DMS114 treated with DMSO at 0.1 percent for 48 hours (cell line): ENCODE measurements at regions not wholly inside any gene's neighbourhood (a gene's known extent, or its start where the extent isn't known, plus 50 kb on each side); places are given as distances from the start of the nearest gene placed in this dataset.

ENCODE experiments used
- DNase-seq: peaks from one replicate; lab custom pipeline; 2025; ENCODE audit not compliant: unreplicated experiment; lab: John Stamatoyannopoulos, UW

DNA sequence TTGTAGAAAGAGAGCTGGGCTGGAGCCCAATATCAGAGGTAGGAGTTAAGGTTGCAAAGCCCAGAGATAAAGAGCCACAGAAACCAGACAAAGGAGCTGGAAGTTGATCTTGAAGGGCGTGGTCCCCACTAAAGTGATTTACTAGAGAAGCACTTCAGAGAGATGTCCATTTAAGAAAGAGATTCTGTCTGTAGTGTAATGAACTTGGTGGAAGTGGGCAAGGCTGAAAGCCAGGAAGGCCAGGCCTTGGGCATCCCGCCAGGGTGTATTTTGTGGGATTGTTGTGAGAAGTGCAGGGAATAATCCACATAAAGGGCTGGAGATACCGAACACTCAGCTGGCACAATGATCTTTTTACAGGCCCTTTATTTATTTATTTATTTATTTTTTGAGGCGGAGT is 1398.8 kb downstream of the TBC1D22A start:
- DNase-seq, result no peak

GRCh38 chr22:48157676-48158075 is 1395.2 kb downstream of the TBC1D22A start:
- no peak for DNase-seq

GRCh38 chr22:48156603-48157355 is 1394.3 kb downstream of the TBC1D22A start:
- no peak for DNase-seq

DNA sequence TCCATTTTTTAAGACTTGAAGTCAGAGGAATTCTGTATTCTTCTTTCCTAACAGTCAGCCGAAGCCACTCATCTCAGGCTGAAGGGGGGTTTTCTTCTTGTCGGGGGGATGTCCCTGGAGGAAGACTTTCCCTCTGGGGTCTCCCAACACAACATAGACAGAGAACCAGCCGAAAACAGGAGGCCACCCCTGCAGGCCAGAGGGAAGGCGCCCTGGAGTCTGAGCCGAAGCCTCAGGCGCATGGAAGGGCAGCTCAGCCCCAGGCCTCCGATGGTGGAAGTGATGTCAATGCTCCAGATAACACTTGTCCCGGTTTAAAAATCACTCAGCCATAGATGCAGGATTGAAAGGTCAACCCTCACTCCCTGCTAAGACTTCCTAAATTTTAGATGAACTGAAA is 1393.0 kb downstream of the TBC1D22A start:
- DNase-seq, result no peak

- no peak for DNase-seq
These were observed 1392.4 kb downstream of the TBC1D22A start for GRCh38 chr22:48154943-48155240.

- DNase-seq, result no peak
These were observed 1391.9 kb downstream of the TBC1D22A start for GRCh38 chr22:48154169-48154942.

GRCh38 chr22:48153726-48154125 is 1391.3 kb downstream of the TBC1D22A start:
- DNase-seq, result no peak

GRCh38 chr22:48152916-48153315 is 1390.5 kb downstream of the TBC1D22A start:
- DNase-seq, result no peak

DNA sequence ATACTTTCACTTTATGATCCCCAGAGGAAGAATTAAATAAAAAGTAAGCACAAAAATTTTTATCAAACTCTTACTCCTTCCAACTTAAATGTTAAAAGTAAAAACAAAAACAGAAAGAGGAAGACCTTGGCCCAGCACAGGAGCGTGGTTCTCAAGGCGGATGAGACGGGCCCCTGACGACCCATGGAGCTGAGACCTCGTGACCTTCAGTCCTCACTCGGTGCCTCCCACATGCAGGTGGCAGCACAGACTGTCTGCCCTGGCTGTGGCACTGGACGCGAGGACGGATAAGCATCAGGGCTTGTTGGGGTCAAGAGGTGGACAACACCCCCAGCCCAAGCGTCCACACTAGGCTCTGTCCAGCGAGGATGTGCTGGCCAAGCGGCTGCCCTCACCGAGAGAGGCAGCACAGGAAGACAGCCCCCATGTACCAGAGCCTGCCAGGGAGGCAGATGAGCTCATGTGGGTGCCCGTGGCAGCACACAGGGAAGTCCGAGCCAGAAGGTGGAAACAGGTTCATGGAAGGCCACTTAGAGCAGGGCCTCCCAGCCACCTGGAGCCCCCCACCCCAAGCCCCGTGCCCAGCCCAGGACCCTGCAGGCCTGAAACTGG is 1389.8 kb downstream of the TBC1D22A start:
- DNase-seq, result no peak

DNA sequence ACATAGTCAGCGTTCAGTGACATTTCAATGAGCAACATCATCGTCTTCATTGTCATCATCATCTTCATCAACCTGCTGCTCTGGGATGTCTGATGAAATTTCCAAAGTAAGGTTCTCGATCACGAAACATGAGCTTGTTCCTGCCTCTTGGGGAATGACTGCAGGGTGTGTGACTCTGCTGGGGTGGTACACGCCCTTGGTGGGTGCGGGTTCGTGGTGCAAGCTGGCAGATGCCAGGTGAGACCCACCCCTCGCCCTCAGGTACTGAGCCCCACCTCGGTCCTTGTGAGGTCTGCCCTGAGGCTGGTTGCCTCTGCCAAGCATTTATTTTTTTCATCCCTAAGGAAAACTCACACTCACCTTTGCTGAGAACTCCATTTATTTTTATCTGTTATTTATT is 1389.2 kb downstream of the TBC1D22A start:
- DNase-seq, result no peak

GRCh38 chr22:48147831-48148230 is 1385.4 kb downstream of the TBC1D22A start:
- no peak for DNase-seq

DNA sequence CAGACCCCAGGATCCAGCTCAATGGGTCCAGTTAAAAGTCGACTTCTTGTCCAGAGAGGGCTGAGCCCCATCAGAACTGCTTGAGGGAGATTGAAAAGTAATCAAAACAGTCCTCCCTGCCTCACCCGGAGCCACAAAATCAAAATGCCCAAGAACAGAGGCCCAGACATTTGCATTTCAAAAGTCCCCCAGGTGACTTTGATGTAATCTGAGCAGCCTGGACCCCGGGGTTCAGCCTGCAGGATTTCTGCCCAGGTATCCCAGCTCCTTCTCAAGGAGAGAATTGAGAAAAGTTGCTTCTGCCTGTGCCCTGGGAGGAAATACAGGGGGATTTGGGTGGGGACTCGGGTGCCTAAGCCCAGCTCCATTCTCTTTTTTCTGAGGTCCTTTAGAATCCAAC is 1385.0 kb downstream of the TBC1D22A start:
- no peak for DNase-seq

- DNase-seq, result no peak
These were observed 1384.0 kb downstream of the TBC1D22A start for GRCh38 chr22:48146426-48146825.

DNA sequence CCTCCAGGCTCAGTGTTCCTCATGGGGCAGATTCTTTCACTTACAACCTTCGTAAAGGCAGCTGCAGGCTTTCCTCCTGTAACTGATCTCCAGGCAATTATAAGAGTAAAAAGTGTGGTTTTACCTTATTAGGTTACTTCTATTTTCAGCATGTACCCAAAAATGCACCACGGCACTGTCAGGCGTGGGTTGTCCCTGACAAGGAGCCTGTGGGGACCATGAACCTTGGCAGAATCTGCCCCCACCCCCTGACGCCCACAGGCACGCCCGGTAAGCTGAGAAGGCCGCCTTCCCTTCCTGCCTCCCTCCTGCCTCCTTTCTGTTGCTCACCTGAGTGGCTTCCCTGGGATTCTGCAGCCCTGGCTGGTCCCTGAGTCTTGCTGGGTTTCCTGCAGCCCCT is 1383.3 kb downstream of the TBC1D22A start:
- DNase-seq, result no peak

DNA sequence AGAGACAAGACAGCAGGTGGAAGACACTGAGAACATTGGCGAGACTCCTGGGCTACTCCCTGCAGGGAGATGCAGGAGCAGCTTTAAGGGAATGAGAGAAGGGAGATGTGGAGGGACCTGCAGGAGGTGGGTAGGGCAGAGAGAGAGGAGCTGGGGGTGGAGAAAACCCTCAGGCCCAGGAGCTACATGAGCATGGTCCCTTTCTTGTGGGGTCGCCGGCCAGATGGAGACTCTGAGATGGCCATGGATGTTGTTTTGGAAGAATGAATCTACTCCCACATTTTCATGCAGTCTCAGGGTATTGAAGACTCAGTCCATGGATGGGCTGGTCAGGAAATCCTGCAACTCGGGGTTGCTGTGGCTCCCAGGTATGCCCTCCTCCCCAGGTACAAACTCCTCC is 1381.9 kb downstream of the TBC1D22A start:
- DNase-seq, result no peak

GRCh38 chr22:48143856-48144255 is 1381.4 kb downstream of the TBC1D22A start:
- no peak for DNase-seq

DNA sequence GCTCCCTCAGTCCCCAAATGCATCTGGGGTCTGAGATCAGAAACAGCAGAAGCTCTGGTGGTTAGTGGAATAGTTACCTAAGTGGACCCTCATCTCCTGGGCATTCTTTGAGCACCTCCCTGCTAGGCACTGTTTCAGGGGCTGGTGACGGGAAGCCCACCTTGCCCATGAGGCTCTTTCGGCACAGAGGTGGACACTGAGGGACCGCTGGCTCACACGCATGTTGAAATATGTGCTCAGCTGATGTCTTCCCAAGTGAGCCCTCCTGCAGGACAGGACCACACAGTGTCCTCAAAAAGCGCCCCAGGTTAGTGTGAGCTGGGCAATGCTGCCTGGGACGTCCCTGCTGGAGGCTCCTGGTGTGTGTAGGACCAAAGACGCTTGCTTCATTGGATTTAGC is 1379.9 kb downstream of the TBC1D22A start:
- no peak for DNase-seq

GRCh38 chr22:48141301-48141700 is 1378.9 kb downstream of the TBC1D22A start:
- DNase-seq, result no peak

DNA sequence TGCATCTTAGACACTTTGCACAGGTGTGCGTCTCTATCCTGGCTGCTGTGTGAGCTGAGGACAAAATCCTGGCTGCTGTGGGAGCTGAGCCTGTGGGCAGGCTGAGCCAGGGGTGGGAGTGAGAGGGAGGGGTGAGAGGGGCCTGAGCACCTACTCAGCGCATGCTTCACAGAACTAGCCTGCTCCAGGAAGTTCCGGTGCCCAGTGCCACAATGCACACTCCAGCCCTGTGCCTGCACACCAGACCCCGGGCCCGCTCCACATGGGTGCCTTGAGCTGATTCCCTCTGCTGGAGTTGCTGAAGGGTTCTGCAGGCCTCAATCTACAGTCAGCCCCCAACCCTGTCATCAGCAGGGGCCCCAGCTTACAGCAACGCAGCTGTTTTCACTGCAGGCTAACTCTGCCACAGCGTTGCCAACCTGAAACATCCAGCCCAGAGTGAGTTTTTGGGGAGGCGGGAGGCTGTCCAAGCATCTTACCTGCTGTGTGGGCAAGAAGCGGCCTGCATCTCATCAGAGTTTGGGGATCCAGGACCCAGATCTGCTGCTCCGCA is 1377.9 kb downstream of the TBC1D22A start:
- no peak for DNase-seq

DNA sequence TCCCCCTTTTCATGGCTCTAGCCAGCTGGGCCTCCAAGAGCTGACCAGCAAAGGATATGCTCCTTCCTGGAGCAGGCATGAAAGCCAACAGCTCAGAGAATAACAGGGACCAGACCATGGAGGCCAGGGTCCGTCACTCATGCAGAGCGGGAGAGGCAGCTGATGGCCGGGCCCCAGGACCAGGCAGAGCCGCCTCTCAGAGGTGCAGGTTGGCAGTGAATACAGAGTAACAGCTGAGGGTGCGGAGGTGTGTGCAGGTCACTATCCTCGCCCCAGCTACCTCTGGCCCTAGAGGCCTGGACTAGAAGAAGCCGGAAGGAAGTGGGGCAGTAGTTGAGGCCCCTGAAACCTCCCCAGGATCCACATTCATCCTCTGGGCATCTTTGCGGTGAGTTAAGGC is 1377.3 kb downstream of the TBC1D22A start:
- no peak for DNase-seq

DNA sequence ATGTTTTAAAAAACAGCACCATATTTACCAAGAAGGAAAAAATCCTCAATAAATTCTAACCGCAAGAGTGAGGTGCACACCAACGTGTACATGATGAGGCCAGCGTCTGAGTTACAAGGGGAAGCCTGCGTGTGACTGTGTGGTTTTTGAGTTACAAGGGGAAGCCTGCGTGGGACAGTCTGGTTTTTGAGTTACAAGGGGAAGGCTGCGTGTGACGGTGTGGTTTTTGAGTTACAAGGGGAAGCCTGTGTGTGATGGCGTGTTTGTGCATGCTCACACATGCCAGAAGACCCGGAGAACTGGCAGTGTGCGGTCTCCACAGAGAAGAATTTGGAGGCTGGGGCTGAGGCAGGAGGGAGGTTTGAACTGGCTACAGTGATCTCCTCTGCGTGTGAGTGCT is 1376.4 kb downstream of the TBC1D22A start:
- DNase-seq, result no peak

GRCh38 chr22:48138427-48138826 is 1376.0 kb downstream of the TBC1D22A start:
- no peak for DNase-seq
